AG09319 (cell line): ENCODE measurements at regions not wholly inside any gene's neighbourhood (a gene's known extent, or its start where the extent isn't known, plus 50 kb on each side); places are given as distances from the start of the nearest gene placed in this dataset.

Source experiments
- DNase-seq: peaks from one replicate; pipeline ENCODE4 v3.0.0-alpha.2; 2010; ENCODE audit warnings: low read depth; ENCODE audit errors: extremely low read depth
- TF ChIP-seq, protein P1 (sequence below): IDR thresholded peaks from 2 replicates; pipeline ENCODE4 v1.5.1; 2011; ENCODE audit warnings: low read depth, mild to moderate bottlenecking, inconsistent platforms, low read length, moderate library complexity

GRCh38 chr3:154708554-154708953 lies 278.6 kb upstream of the GPR149 start:
- no peak for DNase-seq
- TF ChIP-seq, protein P1, sequence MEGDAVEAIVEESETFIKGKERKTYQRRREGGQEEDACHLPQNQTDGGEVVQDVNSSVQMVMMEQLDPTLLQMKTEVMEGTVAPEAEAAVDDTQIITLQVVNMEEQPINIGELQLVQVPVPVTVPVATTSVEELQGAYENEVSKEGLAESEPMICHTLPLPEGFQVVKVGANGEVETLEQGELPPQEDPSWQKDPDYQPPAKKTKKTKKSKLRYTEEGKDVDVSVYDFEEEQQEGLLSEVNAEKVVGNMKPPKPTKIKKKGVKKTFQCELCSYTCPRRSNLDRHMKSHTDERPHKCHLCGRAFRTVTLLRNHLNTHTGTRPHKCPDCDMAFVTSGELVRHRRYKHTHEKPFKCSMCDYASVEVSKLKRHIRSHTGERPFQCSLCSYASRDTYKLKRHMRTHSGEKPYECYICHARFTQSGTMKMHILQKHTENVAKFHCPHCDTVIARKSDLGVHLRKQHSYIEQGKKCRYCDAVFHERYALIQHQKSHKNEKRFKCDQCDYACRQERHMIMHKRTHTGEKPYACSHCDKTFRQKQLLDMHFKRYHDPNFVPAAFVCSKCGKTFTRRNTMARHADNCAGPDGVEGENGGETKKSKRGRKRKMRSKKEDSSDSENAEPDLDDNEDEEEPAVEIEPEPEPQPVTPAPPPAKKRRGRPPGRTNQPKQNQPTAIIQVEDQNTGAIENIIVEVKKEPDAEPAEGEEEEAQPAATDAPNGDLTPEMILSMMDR = no peak

DNA sequence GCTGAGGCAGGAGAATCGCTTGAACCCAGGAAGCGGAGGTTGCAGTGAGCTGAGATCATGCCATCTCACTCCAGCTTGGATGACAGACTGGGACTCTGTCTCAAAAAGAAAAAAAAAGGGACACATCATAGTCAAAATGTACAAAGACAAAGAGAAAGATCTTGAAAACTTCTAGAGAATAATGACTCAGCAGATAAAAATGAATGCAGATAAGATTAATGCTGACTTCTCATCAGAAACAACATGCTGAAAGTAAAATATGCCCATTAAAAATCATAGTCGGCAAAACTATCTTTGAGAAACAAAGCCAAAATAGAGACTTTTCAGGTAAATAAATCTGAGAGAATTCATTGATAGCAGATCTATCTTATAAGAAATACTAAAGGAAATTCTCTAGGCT lies 271.1 kb upstream of the GPR149 start:
- TF ChIP-seq, protein P1 = no peak
- DNase-seq = no peak

- no peak for DNase-seq
- TF ChIP-seq, protein P1 = no peak
These were observed 260.4 kb upstream of the GPR149 start for GRCh38 chr3:154690413-154690812.

- TF ChIP-seq, protein P1 = no peak
- no peak for DNase-seq
These were observed 254.4 kb upstream of the GPR149 start for GRCh38 chr3:154684440-154684839.

GRCh38 chr3:154684021-154684420 lies 254.0 kb upstream of the GPR149 start:
- no peak for DNase-seq
- TF ChIP-seq, protein P1 = no peak

DNA sequence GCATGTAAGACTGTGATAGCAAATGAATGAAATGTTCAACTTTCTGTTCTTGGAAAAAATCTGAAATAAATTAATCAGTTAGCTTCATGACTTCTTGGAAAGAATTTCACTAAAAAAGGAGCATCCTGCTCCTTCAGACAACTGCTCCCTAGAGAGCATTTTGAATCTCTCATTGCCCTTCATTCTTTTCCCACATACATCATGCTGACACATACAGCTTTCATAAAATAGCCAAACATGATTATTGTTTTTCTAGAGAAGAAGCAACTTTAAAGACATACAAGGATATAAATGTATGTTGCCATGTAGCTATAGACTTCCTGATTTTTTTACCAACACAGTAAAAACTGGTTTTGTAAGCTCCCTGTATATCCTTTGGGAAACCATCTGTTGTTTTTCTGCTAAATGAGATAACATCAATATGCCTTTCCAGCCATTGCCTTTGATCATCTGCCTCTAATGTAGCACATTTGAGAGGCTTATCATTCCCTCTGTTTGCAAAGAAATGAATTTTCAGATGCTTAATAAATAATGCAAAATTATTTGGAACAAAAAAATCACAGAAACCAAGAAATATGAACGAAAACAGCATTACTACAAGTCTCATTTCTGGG lies 248.2 kb upstream of the GPR149 start:
- no peak for DNase-seq
- TF ChIP-seq, protein P1 = no peak

DNA sequence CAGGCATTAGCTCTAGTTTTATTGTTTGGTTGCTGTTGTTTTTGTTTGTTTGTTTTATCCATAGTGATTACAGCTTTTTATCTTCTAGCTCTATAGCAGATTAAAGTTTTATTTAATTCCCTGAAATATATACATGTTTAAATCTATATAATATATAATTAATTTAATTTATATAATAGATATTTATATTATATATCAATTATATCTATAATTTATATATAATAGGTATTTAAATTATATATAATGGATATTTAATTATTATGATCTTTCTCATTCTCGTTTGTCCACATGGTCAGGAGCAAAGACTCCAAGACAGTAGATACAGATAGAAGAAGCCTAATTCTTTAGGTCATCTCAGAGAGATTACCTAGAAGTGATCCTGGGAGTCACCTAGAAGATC lies 238.8 kb upstream of the GPR149 start:
- DNase-seq = no peak

More for the DNA sequence above, 238.8 kb upstream of the GPR149 start:
- TF ChIP-seq, protein P1 = no peak
